Naive thymus-derived CD8-positive, alpha-beta T cell (primary cell): ENCODE measurements at regions not wholly inside any gene's neighbourhood (a gene's known extent, or its start where the extent isn't known, plus 50 kb on each side); places are given as distances from the start of the nearest gene placed in this dataset.

ENCODE experiments used
- ATAC-seq, 2 donors: fragments of 150-1000 bp; cut with Tn5 transposase in 1 of 2; sonication (Bioruptor Pico), chemical (Tn5 transposase) in 1 of 2; 1 replicate in 1 of 2; 2 replicates in 1 of 2; pipeline ENCODE4 v1.10.0; 2021; ENCODE audit warnings: mild to moderate bottlenecking in 2 of 2, moderate library complexity in 2 of 2
- POLR2A ChIA-PET: fragments of 350-600 bp; sonication (Branson Sonifier 250); formaldehyde crosslinking; loops from one replicate; lab custom pipeline; 2021; ENCODE audit warnings: antibody characterized with exemption; lab: Charles Lee
- DNase-seq, 10 donors: peaks; one replicate each; pipeline versions ENCODE4 v3.0.0 to v3.0.0-alpha.2; 2020 to 2022
- H3K27ac Mint-ChIP-seq, 10 donors: one replicate each; pipeline ENCODE4 v1.8.0; 2020 to 2022; ENCODE audit warnings: mild to moderate bottlenecking in 10 of 10, mixed read lengths in 10 of 10, moderate library complexity in 4 of 10, inconsistent platforms in 1 of 10
- H3K27me3 Mint-ChIP-seq, 5 donors: one replicate each; pipeline ENCODE4 v1.8.0; 2021 to 2022; ENCODE audit warnings: mixed read lengths in 5 of 5
- H3K36me3 Mint-ChIP-seq, 3 donors: one replicate each; pipeline ENCODE4 v1.8.0; 2020 to 2022; ENCODE audit warnings: mixed read lengths in 3 of 3, mild to moderate bottlenecking in 2 of 3, inconsistent platforms in 1 of 3
- H3K4me1 Mint-ChIP-seq, 4 donors: one replicate each; pipeline ENCODE4 v1.8.0; 2021 to 2022; ENCODE audit warnings: mixed read lengths in 4 of 4
- H3K4me3 Mint-ChIP-seq, 10 donors: one replicate each; pipeline ENCODE4 v1.8.0; 2020 to 2022; ENCODE audit warnings: mild to moderate bottlenecking in 10 of 10, mixed read lengths in 10 of 10, moderate library complexity in 6 of 10, inconsistent platforms in 1 of 10
- H3K9me3 Mint-ChIP-seq, 9 donors: one replicate each; pipeline ENCODE4 v1.8.0; 2020 to 2022; ENCODE audit warnings: mixed read lengths in 9 of 9, mild to moderate bottlenecking in 3 of 9, inconsistent platforms in 1 of 9, moderate library complexity in 1 of 9

GRCh38 chr16:35188288-35189155 lies 1729.1 kb downstream of the TP53TG3F start:
- no peaks in the 10 kb centered on the region for H3K36me3 Mint-ChIP-seq
- H3K4me1 Mint-ChIP-seq = no peaks in the 10 kb centered on the region
- H3K27me3 Mint-ChIP-seq = peaks cover 0 to 5% (median 0%) of the 10 kb centered on the region in 5 donors
- no peak for DNase-seq
- peaks cover 0 to 35% (median 25%) of the 10 kb centered on the region in 9 donors for H3K9me3 Mint-ChIP-seq
- no peak overlapping the region for H3K27ac Mint-ChIP-seq
- no peak overlapping the region for H3K4me3 Mint-ChIP-seq
- ATAC-seq = no peak
- POLR2A ChIA-PET = no interaction called here

GRCh38 chr16:35192993-35193392 lies 1733.6 kb downstream of the TP53TG3F start:
- Mint-ChIP-seq H3K4me3 (no peak overlapping the region), H3K36me3 (peaks cover 0 to 4% (median 0%) of the 10 kb centered on the region in 3 donors), H3K27me3 (no peaks in the 10 kb centered on the region), H3K9me3 (peaks cover 0 to 46% (median 19%) of the 10 kb centered on the region in 9 donors), H3K27ac (no peak overlapping the region), H3K4me1 (no peaks in the 10 kb centered on the region)
- DNase-seq (no peak), ATAC-seq (no peak)
- POLR2A ChIA-PET = no interaction called here

- Mint-ChIP-seq H3K4me3 (no peak overlapping the region), H3K9me3 (peaks cover 0 to 48% (median 18%) of the 10 kb centered on the region in 9 donors), H3K27me3 (no peaks in the 10 kb centered on the region), H3K36me3 (peaks cover 0 to 4% (median 0%) of the 10 kb centered on the region in 3 donors), H3K27ac (peak overlapping the region in 1 of 10 donors; percentile 23), H3K4me1 (no peaks in the 10 kb centered on the region)
- POLR2A ChIA-PET = no interaction called here
- no peak for ATAC-seq
- no peak for DNase-seq
These were observed 1734.5 kb downstream of the TP53TG3F start for GRCh38 chr16:35193956-35194355.

GRCh38 chr16:35194681-35195080 lies 1735.3 kb downstream of the TP53TG3F start:
- Mint-ChIP-seq H3K27ac (no peak overlapping the region), H3K27me3 (no peaks in the 10 kb centered on the region), H3K4me1 (no peaks in the 10 kb centered on the region), H3K36me3 (peaks cover 0 to 4% (median 0%) of the 10 kb centered on the region in 3 donors), H3K9me3 (peaks cover 0 to 53% (median 20%) of the 10 kb centered on the region in 9 donors), H3K4me3 (no peak overlapping the region)
- DNase-seq (no peak), ATAC-seq (no peak)
- POLR2A ChIA-PET = no interaction called here

GRCh38 chr16:35195173-35195863 lies 1735.9 kb downstream of the TP53TG3F start:
- ATAC-seq (no peak), DNase-seq (no peak)
- H3K9me3 Mint-ChIP-seq = peaks cover 6 to 57% (median 24%) of the 10 kb centered on the region in 9 donors
- no peak overlapping the region for H3K4me3 Mint-ChIP-seq
- H3K27ac Mint-ChIP-seq = no peak overlapping the region
- peaks cover 0 to 4% (median 0%) of the 10 kb centered on the region in 3 donors for H3K36me3 Mint-ChIP-seq
- POLR2A ChIA-PET = no interaction called here
- H3K27me3 Mint-ChIP-seq = no peaks in the 10 kb centered on the region
- no peaks in the 10 kb centered on the region for H3K4me1 Mint-ChIP-seq

GRCh38 chr16:35195864-35196216 lies 1736.4 kb downstream of the TP53TG3F start:
- DNase-seq (no peak), ATAC-seq (no peak)
- H3K27me3 Mint-ChIP-seq = no peaks in the 10 kb centered on the region
- no peaks in the 10 kb centered on the region for H3K4me1 Mint-ChIP-seq
- H3K27ac Mint-ChIP-seq = no peak overlapping the region
- H3K36me3 Mint-ChIP-seq = peaks cover 0 to 4% (median 0%) of the 10 kb centered on the region in 3 donors
- H3K9me3 Mint-ChIP-seq = peaks cover 8 to 60% (median 29%) of the 10 kb centered on the region in 9 donors
- POLR2A ChIA-PET = no interaction called here
- H3K4me3 Mint-ChIP-seq = no peak overlapping the region

GRCh38 chr16:35196313-35196712 lies 1736.9 kb downstream of the TP53TG3F start:
- Mint-ChIP-seq H3K27me3 (no peaks in the 10 kb centered on the region), H3K4me1 (peaks cover 0 to 1% (median 0%) of the 10 kb centered on the region in 4 donors), H3K27ac (no peak overlapping the region), H3K9me3 (peaks cover 8 to 60% (median 34%) of the 10 kb centered on the region in 9 donors), H3K36me3 (peaks cover 0 to 5% (median 0%) of the 10 kb centered on the region in 3 donors), H3K4me3 (no peak overlapping the region)
- ATAC-seq (no peak), DNase-seq (no peak)
- POLR2A ChIA-PET = no interaction called here

GRCh38 chr16:35197656-35198055 lies 1738.2 kb downstream of the TP53TG3F start:
- peaks cover 8 to 67% (median 44%) of the 10 kb centered on the region in 9 donors for H3K9me3 Mint-ChIP-seq
- no peaks in the 10 kb centered on the region for H3K27me3 Mint-ChIP-seq
- POLR2A ChIA-PET = no interaction called here
- peaks cover 0 to 14% (median 0%) of the 10 kb centered on the region in 3 donors for H3K36me3 Mint-ChIP-seq
- peaks cover 0 to 1% (median 0%) of the 10 kb centered on the region in 4 donors for H3K4me1 Mint-ChIP-seq
- ATAC-seq (no peak), DNase-seq (no peak)
- no peak overlapping the region for H3K27ac Mint-ChIP-seq
- H3K4me3 Mint-ChIP-seq = no peak overlapping the region

- ATAC-seq (no peak), DNase-seq (no peak)
- POLR2A ChIA-PET = no interaction called here
- Mint-ChIP-seq H3K9me3 (peaks cover 8 to 70% (median 42%) of the 10 kb centered on the region in 9 donors), H3K27ac (no peak overlapping the region), H3K4me3 (no peak overlapping the region), H3K27me3 (no peaks in the 10 kb centered on the region), H3K36me3 (peaks cover 0 to 14% (median 0%) of the 10 kb centered on the region in 3 donors), H3K4me1 (peaks cover 0 to 1% (median 0%) of the 10 kb centered on the region in 4 donors)
These were observed 1739.1 kb downstream of the TP53TG3F start for GRCh38 chr16:35198223-35199199.

GRCh38 chr16:35200662-35201061 lies 1741.2 kb downstream of the TP53TG3F start:
- no peak overlapping the region for H3K4me3 Mint-ChIP-seq
- H3K4me1 Mint-ChIP-seq = peaks cover 0 to 1% (median 0%) of the 10 kb centered on the region in 4 donors
- peaks cover 8 to 65% (median 30%) of the 10 kb centered on the region in 9 donors for H3K9me3 Mint-ChIP-seq
- POLR2A ChIA-PET = no interaction called here
- no peak for ATAC-seq
- peaks cover 0 to 13% (median 2%) of the 10 kb centered on the region in 3 donors for H3K36me3 Mint-ChIP-seq
- no peak overlapping the region for H3K27ac Mint-ChIP-seq
- no peak for DNase-seq
- H3K27me3 Mint-ChIP-seq = no peaks in the 10 kb centered on the region

- peaks cover 8 to 65% (median 31%) of the 10 kb centered on the region in 9 donors for H3K9me3 Mint-ChIP-seq
- H3K36me3 Mint-ChIP-seq = peaks cover 0 to 18% (median 2%) of the 10 kb centered on the region in 3 donors
- H3K27me3 Mint-ChIP-seq = no peaks in the 10 kb centered on the region
- POLR2A ChIA-PET = no interaction called here
- peaks cover 0 to 1% (median 0%) of the 10 kb centered on the region in 4 donors for H3K4me1 Mint-ChIP-seq
- no peak overlapping the region for H3K4me3 Mint-ChIP-seq
- no peak for ATAC-seq
- no peak overlapping the region for H3K27ac Mint-ChIP-seq
- DNase-seq = no peak
These were observed 1741.7 kb downstream of the TP53TG3F start for GRCh38 chr16:35201151-35201550.

- Mint-ChIP-seq H3K9me3 (peaks cover 8 to 58% (median 26%) of the 10 kb centered on the region in 9 donors), H3K4me1 (peaks cover 0 to 1% (median 0%) of the 10 kb centered on the region in 4 donors), H3K36me3 (peaks cover 0 to 18% (median 2%) of the 10 kb centered on the region in 3 donors), H3K4me3 (no peak overlapping the region), H3K27ac (no peak overlapping the region), H3K27me3 (no peaks in the 10 kb centered on the region)
- no peak for ATAC-seq
- POLR2A ChIA-PET = no interaction called here
- DNase-seq = no peak
These were observed 1744.2 kb downstream of the TP53TG3F start for GRCh38 chr16:35203636-35204035.
